Esophagus muscularis mucosa (tissue), 4 donors: ENCODE measurements at regions not wholly inside any gene's neighbourhood (a gene's known extent, or its start where the extent isn't known, plus 50 kb on each side); places are given as distances from the start of the nearest gene placed in this dataset.

ENCODE experiments used
- EP300 ChIP-seq: sonication (generic); formaldehyde crosslinking; IDR thresholded peaks from one replicate; pipeline ENCODE4 v1.6.1; 2017; ENCODE audit warnings: antibody characterized with exemption
- POLR2A ChIP-seq: fragments of 450-650 bp; IDR thresholded peaks from one replicate; pipeline ENCODE4 v1.6.1; 2017; ENCODE audit warnings: antibody characterized with exemption, moderate library complexity, mild to moderate bottlenecking, low read depth
- TF ChIP-seq, protein P1 (sequence below), 3 experiments: fragments of 200-600 bp in 2 of 3; fragments of 450-650 bp in 1 of 3; sonication (generic) in 2 of 3; IDR thresholded peaks; one replicate each; pipeline ENCODE4 v1.5.1; 2017 to 2019; ENCODE audit warnings: antibody characterized with exemption in 3 of 3, mild to moderate bottlenecking in 2 of 3, moderate library complexity in 1 of 3

- TF ChIP-seq POLR2A: no peak
- TF ChIP-seq, protein P1, sequence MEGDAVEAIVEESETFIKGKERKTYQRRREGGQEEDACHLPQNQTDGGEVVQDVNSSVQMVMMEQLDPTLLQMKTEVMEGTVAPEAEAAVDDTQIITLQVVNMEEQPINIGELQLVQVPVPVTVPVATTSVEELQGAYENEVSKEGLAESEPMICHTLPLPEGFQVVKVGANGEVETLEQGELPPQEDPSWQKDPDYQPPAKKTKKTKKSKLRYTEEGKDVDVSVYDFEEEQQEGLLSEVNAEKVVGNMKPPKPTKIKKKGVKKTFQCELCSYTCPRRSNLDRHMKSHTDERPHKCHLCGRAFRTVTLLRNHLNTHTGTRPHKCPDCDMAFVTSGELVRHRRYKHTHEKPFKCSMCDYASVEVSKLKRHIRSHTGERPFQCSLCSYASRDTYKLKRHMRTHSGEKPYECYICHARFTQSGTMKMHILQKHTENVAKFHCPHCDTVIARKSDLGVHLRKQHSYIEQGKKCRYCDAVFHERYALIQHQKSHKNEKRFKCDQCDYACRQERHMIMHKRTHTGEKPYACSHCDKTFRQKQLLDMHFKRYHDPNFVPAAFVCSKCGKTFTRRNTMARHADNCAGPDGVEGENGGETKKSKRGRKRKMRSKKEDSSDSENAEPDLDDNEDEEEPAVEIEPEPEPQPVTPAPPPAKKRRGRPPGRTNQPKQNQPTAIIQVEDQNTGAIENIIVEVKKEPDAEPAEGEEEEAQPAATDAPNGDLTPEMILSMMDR (IDR thresholded peaks at IDR 0.05): no peak
- TF ChIP-seq EP300: no peak
Observed at GRCh38 chr1:221087919-221088318, 208.7 kb downstream of the HLX start.
